Right lobe of liver (tissue), 6 donors: ENCODE measurements at regions not wholly inside any gene's neighbourhood (a gene's known extent, or its start where the extent isn't known, plus 50 kb on each side); places are given as distances from the start of the nearest gene placed in this dataset.

Experiments
- ATAC-seq, 4 donors: fragments of 200-7000 bp; cut with Tn5 transposase; one replicate each; pipeline ENCODE4 v1.9.1; 2020; ENCODE audit warnings: mild to moderate bottlenecking in 4 of 4, moderate library complexity in 4 of 4
- DNase-seq, 3 donors: peaks; one replicate each; pipeline ENCODE4 v3.0.0-alpha.2; 2020
- H3K27ac ChIP-seq, 3 donors: fragments of 200-600 bp; one replicate each; pipeline ENCODE4 v1.8.0; 2022
- H3K27me3 ChIP-seq, 2 donors: fragments of 200-600 bp; one replicate each; pipeline ENCODE4 v1.8.0; 2022
- H3K36me3 ChIP-seq, 4 donors: fragments of 200-600 bp; sonication (generic) in 1 of 4; one replicate each; pipeline versions ENCODE4 v1.5.1 to v1.8.0; 2017 to 2022; ENCODE audit warnings: control low read depth in 1 of 4
- H3K4me1 ChIP-seq, 4 donors: fragments of 200-600 bp; sonication (generic) in 1 of 4; one replicate each; pipeline versions ENCODE4 v1.5.1 to v1.8.0; 2017 to 2022; ENCODE audit warnings: control low read depth in 1 of 4
- H3K4me3 ChIP-seq, 3 donors: fragments of 200-600 bp; one replicate each; pipeline ENCODE4 v1.8.0; 2022
- H3K9me3 ChIP-seq, 4 donors: fragments of 200-600 bp; sonication (generic) in 1 of 4; one replicate each; pipeline versions ENCODE4 v1.5.1 to v1.8.0; 2017 to 2022; ENCODE audit warnings: control low read depth in 1 of 4
- CTCF ChIP-seq, 4 donors: fragments of 200-600 bp in 3 of 4; fragments of 450-650 bp in 1 of 4; IDR thresholded peaks; one replicate each; pipeline versions ENCODE4 v1.5.1 to v1.8.0; 2016 to 2022; ENCODE audit warnings: antibody characterized with exemption in 4 of 4, mild to moderate bottlenecking in 2 of 4
- POLR2A ChIP-seq: fragments of 450-650 bp; IDR thresholded peaks from one replicate; pipeline ENCODE4 v1.6.1; 2017; ENCODE audit warnings: antibody characterized with exemption, mild to moderate bottlenecking
- WGBS: methylation state at CpG from one replicate; pipeline ENCODE4 v1.1.6; 2018; ENCODE audit warnings: low coverage, low lambda C conversion rate; ENCODE audit not compliant: insufficient coverage; ENCODE audit errors: missing lambda C conversion rate; 5-methylcytosine and 5-hydroxymethylcytosine counted together
- intact Hi-C, 2 donors: fragments of 100-400 bp; cut with DNase I; formaldehyde crosslinking; loops; one replicate each; pipeline versions ENCODE4 v1.11.2 to v1.14.1; 2022
- donor health status: DM: no; HTN: yes; CAD: no.
- donor health status: DM: no; HTN: no; CAD: no.
- donor health status: DM: no; HTN: no; CAD: no.
- donor health status: DM: no; HTN: yes; CAD: no.
- donor health status: DM: no; HTN: yes; CAD: no.

- ATAC-seq, result peak in 1 of 4 donors; percentile 16
- no peaks in the 10 kb centered on the region for H3K27me3 ChIP-seq
- H3K4me1 ChIP-seq, result no peaks in the 10 kb centered on the region
- intact Hi-C loops, result no loop called here
- H3K27ac ChIP-seq, result no peak overlapping the region
- TF ChIP-seq POLR2A (no peak), CTCF (IDR thresholded peaks at IDR 0.05) (no peak)
- no peaks in the 10 kb centered on the region for H3K36me3 ChIP-seq
- no peak for DNase-seq
- WGBS, result 60% methylated on average over 1 of the region's 12 CpGs
- H3K4me3 ChIP-seq, result no peak overlapping the region
- no peaks in the 10 kb centered on the region for H3K9me3 ChIP-seq
Measured at GRCh38 chr22:47250995-47251765, 488.7 kb downstream of the TBC1D22A start.

GRCh38 chr22:47249370-47249928 lies 487.0 kb downstream of the TBC1D22A start:
- intact Hi-C loops, result no loop called here
- DNase-seq (no peak), ATAC-seq (no peak)
- H3K36me3 ChIP-seq, result no peaks in the 10 kb centered on the region
- H3K9me3 ChIP-seq, result no peaks in the 10 kb centered on the region
- no peak for TF ChIP-seq CTCF (IDR thresholded peaks at IDR 0.05)
- TF ChIP-seq POLR2A, result no peak
- no peaks in the 10 kb centered on the region for H3K4me1 ChIP-seq
- 16% methylated on average over 5 of the region's 8 CpGs for WGBS
- no peaks in the 10 kb centered on the region for H3K27me3 ChIP-seq
- H3K27ac ChIP-seq, result no peak overlapping the region
- H3K4me3 ChIP-seq, result no peak overlapping the region

- Histone ChIP-seq H3K27me3 (no peaks in the 10 kb centered on the region), H3K36me3 (no peaks in the 10 kb centered on the region), H3K9me3 (no peaks in the 10 kb centered on the region), H3K4me1 (no peaks in the 10 kb centered on the region), H3K4me3 (no peak overlapping the region), H3K27ac (no peak overlapping the region)
- intact Hi-C loops, result no loop called here
- ATAC-seq (no peak), DNase-seq (no peak)
- 43% methylated on average over 4 of the region's 4 CpGs for WGBS
- no peak for TF ChIP-seq POLR2A
Measured at GRCh38 chr22:47248925-47249324, 486.5 kb downstream of the TBC1D22A start.

GRCh38 chr22:47247579-47248240 lies 485.3 kb downstream of the TBC1D22A start:
- intact Hi-C loops, result no loop called here
- ATAC-seq (no peak), DNase-seq (no peak)
- Histone ChIP-seq H3K27me3 (no peaks in the 10 kb centered on the region), H3K4me1 (no peaks in the 10 kb centered on the region), H3K4me3 (no peak overlapping the region), H3K9me3 (no peaks in the 10 kb centered on the region), H3K27ac (no peak overlapping the region), H3K36me3 (no peaks in the 10 kb centered on the region)
- no peak for TF ChIP-seq CTCF (IDR thresholded peaks at IDR 0.05)
- TF ChIP-seq POLR2A, result no peak
- 62% methylated on average over 6 of the region's 12 CpGs for WGBS

- TF ChIP-seq CTCF (IDR thresholded peaks at IDR 0.05), result no peak
- TF ChIP-seq POLR2A, result no peak
- no peaks in the 10 kb centered on the region for H3K9me3 ChIP-seq
- H3K27ac ChIP-seq, result no peak overlapping the region
- no peaks in the 10 kb centered on the region for H3K4me1 ChIP-seq
- ATAC-seq (no peak), DNase-seq (no peak)
- no peaks in the 10 kb centered on the region for H3K36me3 ChIP-seq
- no peaks in the 10 kb centered on the region for H3K27me3 ChIP-seq
- WGBS, result 95% methylated on average over 4 of the region's 7 CpGs
- intact Hi-C loops, result no loop called here
- no peak overlapping the region for H3K4me3 ChIP-seq
Measured at GRCh38 chr22:47245786-47246185, 483.3 kb downstream of the TBC1D22A start.
